ENCODE measurements at regions not wholly inside any gene's neighbourhood (a gene's known extent, or its start where the extent isn't known, plus 50 kb on each side); places are given as distances from the start of the nearest gene placed in this dataset.
"Not testable (repeated sequence)": the region's sequence is repeated elsewhere in the genome, so short reads cannot be mapped to it uniquely, and the experiment has no call there.

DNA sequence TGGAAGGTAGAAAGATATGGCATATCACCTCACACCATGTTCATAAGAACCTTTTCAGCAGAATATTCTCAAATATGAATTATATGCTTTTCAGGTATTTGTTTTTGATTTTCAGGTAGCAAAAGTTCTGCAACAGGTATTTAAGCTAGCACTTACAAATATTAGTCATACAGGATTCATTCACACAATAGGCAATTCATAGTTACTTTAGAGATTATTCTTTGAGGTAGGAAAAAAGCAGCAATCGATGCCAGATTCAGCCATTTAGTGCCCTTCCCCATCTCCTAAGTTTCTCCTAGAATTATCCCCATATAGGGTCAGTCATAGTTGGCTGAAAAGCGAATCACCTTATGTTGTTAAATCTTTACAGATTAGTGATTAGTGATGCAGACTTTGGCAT, 177.4 kb upstream of the MMADHC start:
- H3K27ac ChIP-seq (ENCODE audit: low read depth, low read length) = no peak overlapping the region
- H3K9me3 ChIP-seq (ENCODE audit: low read length) = no peaks in the 10 kb centered on the region
- no peaks in the 10 kb centered on the region for H3K36me3 ChIP-seq (ENCODE audit: insufficient read depth, low read length)
- H3K27me3 ChIP-seq (ENCODE audit: control insufficient read depth in 1 of 2, insufficient read depth in 2 of 2, low read length in 2 of 2) = no peaks in the 10 kb centered on the region
- no peak overlapping the region for H3K4me3 ChIP-seq (ENCODE audit: low read depth in 1 of 2, low read length in 2 of 2)
- no peak overlapping the region for H3K9ac ChIP-seq (ENCODE audit: low read length)
- peaks cover 15% of the 10 kb centered on the region for H3K4me1 ChIP-seq (ENCODE audit: insufficient read depth, low read length)

DNA sequence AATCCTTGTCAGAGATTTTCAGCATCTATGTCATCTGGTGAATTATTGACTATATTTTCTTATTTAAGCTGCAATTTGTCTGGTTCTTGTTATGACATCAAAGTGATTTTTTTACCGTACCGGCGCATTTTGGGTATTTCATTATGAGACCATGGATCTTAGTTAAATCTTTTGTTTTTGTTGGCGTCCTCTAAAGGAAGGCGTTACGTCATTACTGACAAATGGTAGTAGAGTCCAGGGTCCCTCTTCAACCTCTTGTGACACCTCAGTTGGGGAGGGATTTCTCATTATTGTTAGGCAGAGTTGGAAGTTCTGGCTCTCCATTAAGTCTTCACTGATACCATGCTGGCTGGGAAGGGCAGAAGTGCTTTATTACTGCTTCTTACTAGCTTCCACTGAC, 175.8 kb upstream of the MMADHC start:
- Histone ChIP-seq H3K27me3 (ENCODE audit: control insufficient read depth in 1 of 2, insufficient read depth in 2 of 2, low read length in 2 of 2) (no peaks in the 10 kb centered on the region), H3K9ac (ENCODE audit: low read length) (no peak overlapping the region), H3K4me3 (ENCODE audit: low read depth in 1 of 2, low read length in 2 of 2) (no peak overlapping the region), H3K36me3 (ENCODE audit: insufficient read depth, low read length) (no peaks in the 10 kb centered on the region), H3K9me3 (ENCODE audit: low read length) (no peaks in the 10 kb centered on the region), H3K4me1 (ENCODE audit: insufficient read depth, low read length) (peaks cover 10% of the 10 kb centered on the region), H3K27ac (ENCODE audit: low read depth, low read length) (no peak overlapping the region)

DNA sequence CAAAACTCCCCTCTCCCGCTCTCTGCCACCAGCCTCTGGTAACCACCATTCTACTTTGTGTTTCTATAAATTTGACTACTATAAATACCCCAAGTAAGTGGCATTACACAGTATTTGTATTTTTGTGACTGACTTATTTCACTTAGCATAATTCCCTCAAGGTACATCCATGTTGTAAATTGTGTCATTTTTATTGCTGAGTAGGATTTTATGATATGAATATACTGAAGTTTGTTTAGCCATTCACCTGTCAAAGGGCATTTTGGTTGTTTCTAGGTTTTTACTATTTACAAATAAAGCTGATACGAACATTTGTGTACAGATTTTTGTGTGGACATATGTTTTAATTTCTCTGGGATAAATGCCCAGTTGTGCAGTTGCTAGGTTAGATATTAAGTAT, 174.0 kb upstream of the MMADHC start:
- Histone ChIP-seq H3K27me3 (ENCODE audit: control insufficient read depth in 1 of 2, insufficient read depth in 2 of 2, low read length in 2 of 2) (no peaks in the 10 kb centered on the region), H3K36me3 (ENCODE audit: insufficient read depth, low read length) (no peaks in the 10 kb centered on the region), H3K4me1 (ENCODE audit: insufficient read depth, low read length) (no peaks in the 10 kb centered on the region), H3K4me3 (ENCODE audit: low read depth in 1 of 2, low read length in 2 of 2) (no peak overlapping the region), H3K9me3 (ENCODE audit: low read length) (no peaks in the 10 kb centered on the region), H3K27ac (ENCODE audit: low read depth, low read length) (no peak overlapping the region), H3K9ac (ENCODE audit: low read length) (no peak overlapping the region)

DNA sequence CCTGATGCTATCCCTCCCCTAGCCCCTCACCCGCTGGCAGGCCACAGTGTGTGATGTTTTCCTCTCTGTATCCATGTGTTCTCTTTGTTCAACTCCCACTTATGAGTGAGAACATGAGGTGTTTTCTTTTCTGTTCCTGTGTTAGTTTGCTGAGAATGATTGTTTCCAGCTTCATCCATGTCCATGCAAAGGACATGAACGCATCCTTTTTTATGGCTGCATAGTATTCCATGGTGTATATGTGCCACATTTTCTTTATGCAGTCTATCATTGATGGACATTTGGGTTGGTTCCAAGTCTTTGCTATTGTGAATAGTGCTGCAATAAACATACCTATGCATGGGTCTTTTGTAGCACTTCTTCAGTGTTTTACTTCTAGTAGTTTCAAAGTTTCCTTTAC, 171.8 kb upstream of the MMADHC start:
- not testable (repeated sequence) for H3K4me1 ChIP-seq (ENCODE audit: insufficient read depth, low read length); H3K9ac ChIP-seq (ENCODE audit: low read length); H3K9me3 ChIP-seq (ENCODE audit: low read length); H3K36me3 ChIP-seq (ENCODE audit: insufficient read depth, low read length); H3K4me3 ChIP-seq (ENCODE audit: low read depth in 1 of 2, low read length in 2 of 2); H3K27me3 ChIP-seq (ENCODE audit: control insufficient read depth in 1 of 2, insufficient read depth in 2 of 2, low read length in 2 of 2); H3K27ac ChIP-seq (ENCODE audit: low read depth, low read length)

DNA sequence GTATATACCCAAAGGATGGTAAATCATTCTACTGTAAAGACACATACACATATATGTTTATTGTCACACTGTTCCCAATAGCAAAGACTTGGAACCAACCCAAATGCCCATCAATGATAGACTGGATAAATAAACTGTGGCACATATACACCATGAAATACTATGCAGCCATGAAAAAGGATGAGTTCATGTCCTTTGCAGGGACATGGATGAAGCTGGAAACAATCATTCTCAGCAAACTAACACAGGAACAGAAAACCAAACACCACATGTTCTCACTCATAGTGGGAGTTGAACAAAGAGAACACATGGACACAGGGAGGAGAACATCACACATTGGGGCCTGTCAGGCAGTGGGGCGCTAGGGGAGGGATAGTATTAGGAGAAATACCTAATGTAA, 167.1 kb upstream of the MMADHC start:
- not testable (repeated sequence) for H3K9ac ChIP-seq (ENCODE audit: low read length); H3K36me3 ChIP-seq (ENCODE audit: insufficient read depth, low read length); H3K4me3 ChIP-seq (ENCODE audit: low read depth in 1 of 2, low read length in 2 of 2); H3K27ac ChIP-seq (ENCODE audit: low read depth, low read length); H3K4me1 ChIP-seq (ENCODE audit: insufficient read depth, low read length); H3K27me3 ChIP-seq (ENCODE audit: control insufficient read depth in 1 of 2, insufficient read depth in 2 of 2, low read length in 2 of 2); H3K9me3 ChIP-seq (ENCODE audit: low read length)

DNA sequence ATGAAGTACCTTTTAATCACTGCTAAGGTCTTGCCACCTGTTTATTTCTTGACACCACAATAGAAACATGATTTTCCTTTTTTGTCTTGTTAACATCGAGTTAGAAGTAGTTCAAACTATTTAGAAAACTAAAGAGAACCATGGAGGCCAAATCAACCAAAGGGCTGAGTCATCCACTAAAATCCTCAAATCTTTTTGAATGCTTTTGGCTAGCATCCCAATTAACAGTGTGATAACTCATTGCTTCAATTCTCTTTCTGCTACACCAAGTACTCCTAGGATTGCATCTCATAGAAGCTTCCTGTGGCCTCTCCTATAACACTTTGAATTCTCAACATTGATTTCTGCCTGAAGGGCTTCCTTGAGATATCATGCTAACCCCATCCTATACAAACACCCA, 159.9 kb upstream of the MMADHC start:
- H3K4me1 ChIP-seq (ENCODE audit: insufficient read depth, low read length) = peaks cover 10% of the 10 kb centered on the region
- H3K27me3 ChIP-seq (ENCODE audit: control insufficient read depth in 1 of 2, insufficient read depth in 2 of 2, low read length in 2 of 2) = no peaks in the 10 kb centered on the region
- H3K9ac ChIP-seq (ENCODE audit: low read length) = no peak overlapping the region
- H3K4me3 ChIP-seq (ENCODE audit: low read depth in 1 of 2, low read length in 2 of 2) = no peak overlapping the region
- H3K9me3 ChIP-seq (ENCODE audit: low read length) = no peaks in the 10 kb centered on the region
- H3K27ac ChIP-seq (ENCODE audit: low read depth, low read length) = no peak overlapping the region
- no peaks in the 10 kb centered on the region for H3K36me3 ChIP-seq (ENCODE audit: insufficient read depth, low read length)

DNA sequence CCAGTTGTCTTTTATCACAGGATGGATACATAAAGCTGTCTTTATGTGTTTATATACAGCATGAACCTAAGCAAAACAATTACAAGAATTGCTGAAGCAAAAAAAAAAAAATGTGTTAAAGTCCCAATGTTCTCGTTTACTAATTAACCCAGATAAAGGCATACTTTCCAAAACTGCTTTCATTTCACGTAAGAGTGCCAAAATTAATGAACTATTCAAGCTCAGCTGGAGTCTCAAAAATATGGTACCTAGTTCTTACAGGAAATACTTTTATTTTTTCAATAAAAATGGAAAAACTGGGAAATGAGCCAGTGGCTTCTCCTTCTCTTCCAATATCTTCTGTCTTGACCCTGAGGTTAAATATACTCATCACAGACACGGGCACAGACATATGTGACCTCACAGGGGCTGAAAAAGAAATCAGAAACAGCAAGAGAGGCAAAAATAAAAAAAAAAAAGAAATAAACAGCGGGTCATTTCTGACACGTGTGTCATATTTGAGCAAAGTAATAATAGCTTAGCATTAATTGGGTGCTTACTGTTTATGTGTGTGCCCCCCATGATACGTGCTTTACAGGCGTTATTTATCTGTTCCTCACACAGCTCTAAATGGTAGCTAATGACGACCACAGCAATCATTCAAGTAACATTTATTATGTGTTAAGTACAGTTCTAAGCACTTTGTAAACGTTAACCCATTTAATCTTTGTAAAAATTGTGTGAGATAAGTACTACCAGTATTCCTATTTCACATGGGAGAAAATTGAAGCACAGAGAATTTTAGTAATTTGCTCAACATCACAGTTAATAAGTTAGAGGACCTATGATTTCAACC, 158.0 kb upstream of the MMADHC start:
- Histone ChIP-seq H3K9me3 (ENCODE audit: low read length) (no peaks in the 10 kb centered on the region), H3K4me1 (ENCODE audit: insufficient read depth, low read length) (peaks cover 10% of the 10 kb centered on the region), H3K27ac (ENCODE audit: low read depth, low read length) (no peak overlapping the region), H3K27me3 (ENCODE audit: control insufficient read depth in 1 of 2, insufficient read depth in 2 of 2, low read length in 2 of 2) (no peaks in the 10 kb centered on the region), H3K4me3 (ENCODE audit: low read depth in 1 of 2, low read length in 2 of 2) (no peak overlapping the region), H3K9ac (ENCODE audit: low read length) (no peak overlapping the region), H3K36me3 (ENCODE audit: insufficient read depth, low read length) (no peaks in the 10 kb centered on the region)

DNA sequence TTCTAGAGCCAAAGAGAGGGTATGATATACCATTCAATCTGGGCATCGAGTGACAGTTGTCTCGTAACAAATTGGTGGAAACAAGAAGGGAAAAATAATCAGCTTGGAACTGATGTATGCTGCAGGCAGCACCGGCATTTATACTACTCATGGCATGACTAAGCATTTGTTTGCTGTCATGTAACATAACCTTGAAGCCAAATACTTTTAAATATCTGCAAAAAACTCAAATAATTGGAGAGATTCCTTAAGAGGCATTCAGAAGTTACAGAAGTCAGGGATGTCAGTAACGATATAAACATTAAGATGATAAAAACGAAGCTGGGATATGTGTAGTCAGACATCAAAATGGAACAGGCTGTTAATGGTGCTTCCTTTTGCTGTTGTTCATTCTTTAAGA, 157.3 kb upstream of the MMADHC start:
- Histone ChIP-seq H3K27ac (ENCODE audit: low read depth, low read length) (no peak overlapping the region), H3K36me3 (ENCODE audit: insufficient read depth, low read length) (no peaks in the 10 kb centered on the region)

DNA sequence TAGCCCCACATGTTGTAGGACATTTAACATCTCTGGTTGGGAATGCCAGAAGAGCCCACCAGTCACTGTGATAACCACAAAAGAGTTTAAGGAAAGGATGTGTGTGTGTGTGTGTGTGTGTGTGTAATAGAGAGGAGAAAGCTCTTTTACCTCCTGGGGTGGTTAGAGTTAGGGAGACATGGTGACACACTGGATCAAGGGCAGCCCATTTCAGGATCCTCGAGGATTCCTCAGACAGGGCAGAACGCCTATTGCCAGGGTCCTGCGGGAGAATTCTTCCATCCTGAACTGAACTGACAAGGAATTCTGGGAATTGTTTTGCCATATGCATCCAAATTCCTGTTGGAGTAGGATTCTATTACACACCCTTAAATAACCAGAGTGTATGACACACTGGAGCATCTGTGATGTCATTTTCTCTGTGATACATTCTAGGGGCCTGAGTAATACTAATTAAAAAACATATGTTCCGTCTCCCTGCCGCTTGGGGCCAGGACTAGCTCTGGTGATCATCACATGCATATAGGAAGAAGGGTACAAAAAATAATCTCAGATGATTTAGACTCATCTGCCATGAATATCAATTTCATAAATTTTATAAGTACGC, 156.4 kb upstream of the MMADHC start:
- H3K4me3 ChIP-seq (ENCODE audit: low read depth in 1 of 2, low read length in 2 of 2) = no peak overlapping the region
- H3K36me3 ChIP-seq (ENCODE audit: insufficient read depth, low read length) = no peaks in the 10 kb centered on the region
- peaks cover 10% of the 10 kb centered on the region for H3K4me1 ChIP-seq (ENCODE audit: insufficient read depth, low read length)
- H3K27ac ChIP-seq (ENCODE audit: low read depth, low read length) = no peak overlapping the region
- H3K27me3 ChIP-seq (ENCODE audit: control insufficient read depth in 1 of 2, insufficient read depth in 2 of 2, low read length in 2 of 2) = no peaks in the 10 kb centered on the region
- no peak overlapping the region for H3K9ac ChIP-seq (ENCODE audit: low read length)
- H3K9me3 ChIP-seq (ENCODE audit: low read length) = no peaks in the 10 kb centered on the region

More for the DNA sequence above, 157.3 kb upstream of the MMADHC start:
- no peaks in the 10 kb centered on the region for H3K27me3 ChIP-seq (ENCODE audit: control insufficient read depth in 1 of 2, insufficient read depth in 2 of 2, low read length in 2 of 2)
- no peaks in the 10 kb centered on the region for H3K9me3 ChIP-seq (ENCODE audit: low read length)
- H3K9ac ChIP-seq (ENCODE audit: low read length) = no peak overlapping the region
- peaks cover 10% of the 10 kb centered on the region for H3K4me1 ChIP-seq (ENCODE audit: insufficient read depth, low read length)
- no peak overlapping the region for H3K4me3 ChIP-seq (ENCODE audit: low read depth in 1 of 2, low read length in 2 of 2)

DNA sequence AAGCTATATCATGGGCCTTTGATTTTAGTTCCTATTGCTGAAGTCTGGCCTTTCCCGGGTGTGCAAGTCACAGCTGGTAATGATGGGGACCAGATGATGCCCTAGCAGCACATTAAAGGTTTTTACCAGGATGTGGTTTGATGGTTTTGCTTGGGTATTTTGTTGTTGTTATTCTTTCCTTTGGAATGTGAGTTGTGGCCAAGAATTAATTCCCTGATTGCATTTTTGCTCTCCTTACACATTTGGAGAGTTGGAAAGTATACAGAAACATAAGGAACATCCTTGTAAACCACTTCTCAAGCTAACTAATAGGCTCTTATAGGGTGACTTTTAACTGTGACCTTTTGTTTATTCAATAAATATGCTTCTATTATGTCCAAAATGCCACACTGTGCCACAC, 154.1 kb upstream of the MMADHC start:
- no peaks in the 10 kb centered on the region for H3K9me3 ChIP-seq (ENCODE audit: low read length)
- no peak overlapping the region for H3K9ac ChIP-seq (ENCODE audit: low read length)
- peaks cover 10% of the 10 kb centered on the region for H3K4me1 ChIP-seq (ENCODE audit: insufficient read depth, low read length)
- no peaks in the 10 kb centered on the region for H3K36me3 ChIP-seq (ENCODE audit: insufficient read depth, low read length)
- H3K4me3 ChIP-seq (ENCODE audit: low read depth in 1 of 2, low read length in 2 of 2) = no peak overlapping the region
- H3K27ac ChIP-seq (ENCODE audit: low read depth, low read length) = no peak overlapping the region
- no peaks in the 10 kb centered on the region for H3K27me3 ChIP-seq (ENCODE audit: control insufficient read depth in 1 of 2, insufficient read depth in 2 of 2, low read length in 2 of 2)

DNA sequence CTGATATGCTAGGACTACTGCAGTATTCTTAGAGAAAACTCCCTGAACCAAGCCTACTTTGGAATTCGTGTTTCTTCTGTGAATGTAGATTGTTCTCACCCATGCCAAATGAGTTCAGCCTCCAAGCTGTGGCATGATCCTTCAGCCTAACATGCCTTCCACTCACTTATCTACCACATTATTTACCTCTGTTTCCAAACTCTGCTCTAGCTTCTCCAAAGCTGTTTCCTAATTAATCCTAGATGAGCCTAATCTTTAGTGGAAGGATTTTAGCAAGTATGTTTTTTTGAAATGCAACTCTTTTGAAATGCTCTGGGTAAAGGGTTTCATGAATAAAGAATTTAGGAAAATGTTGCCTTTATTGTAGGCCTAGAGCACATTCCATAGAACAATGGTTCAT, 152.9 kb upstream of the MMADHC start:
- Histone ChIP-seq H3K4me1 (ENCODE audit: insufficient read depth, low read length) (peaks cover 7% of the 10 kb centered on the region), H3K9ac (ENCODE audit: low read length) (no peak overlapping the region), H3K9me3 (ENCODE audit: low read length) (no peaks in the 10 kb centered on the region), H3K27me3 (ENCODE audit: control insufficient read depth in 1 of 2, insufficient read depth in 2 of 2, low read length in 2 of 2) (no peaks in the 10 kb centered on the region), H3K4me3 (ENCODE audit: low read depth in 1 of 2, low read length in 2 of 2) (no peak overlapping the region), H3K27ac (ENCODE audit: low read depth, low read length) (no peak overlapping the region), H3K36me3 (ENCODE audit: insufficient read depth, low read length) (no peaks in the 10 kb centered on the region)

DNA sequence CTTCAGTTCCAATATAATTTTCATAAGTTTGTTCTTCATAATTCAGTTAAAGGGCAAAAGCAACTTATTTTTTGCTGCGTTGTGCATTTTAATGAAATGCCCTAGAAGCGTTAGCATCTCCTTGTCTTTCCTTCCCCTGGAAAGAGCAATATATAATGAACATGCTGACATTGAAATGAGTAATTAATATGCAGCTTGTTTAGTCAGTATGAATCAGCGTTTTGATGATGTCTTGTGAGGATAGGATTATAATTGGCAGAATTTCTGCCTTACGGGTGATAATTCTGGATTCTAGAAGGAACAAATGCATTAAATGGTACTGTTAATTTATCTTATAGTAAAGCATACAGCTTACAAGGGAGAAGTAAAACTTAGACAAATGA, 152.3 kb upstream of the MMADHC start:
- Histone ChIP-seq H3K9me3 (ENCODE audit: low read length) (no peaks in the 10 kb centered on the region), H3K4me3 (ENCODE audit: low read depth in 1 of 2, low read length in 2 of 2) (no peak overlapping the region), H3K9ac (ENCODE audit: low read length) (no peak overlapping the region), H3K4me1 (ENCODE audit: insufficient read depth, low read length) (peaks cover 1% of the 10 kb centered on the region), H3K27me3 (ENCODE audit: control insufficient read depth in 1 of 2, insufficient read depth in 2 of 2, low read length in 2 of 2) (no peaks in the 10 kb centered on the region), H3K27ac (ENCODE audit: low read depth, low read length) (no peak overlapping the region), H3K36me3 (ENCODE audit: insufficient read depth, low read length) (no peaks in the 10 kb centered on the region)
